SU-DHL-6 (cell line): ENCODE measurements at regions not wholly inside any gene's neighbourhood (a gene's known extent, or its start where the extent isn't known, plus 50 kb on each side); places are given as distances from the start of the nearest gene placed in this dataset.

Experiments used
- H2AFZ ChIP-seq: fragments of 200-600 bp; sonication (generic); 2 replicates; pipeline ENCODE4 v1.6.1; 2014; ENCODE audit warnings: low read depth, mild to moderate bottlenecking, moderate library complexity, mixed read lengths, antibody characterized with exemption, low read length; ENCODE audit not compliant: severe bottlenecking
- H3F3A ChIP-seq: fragments of 200-600 bp; shearing (Covaris generic); 2 replicates; pipeline ENCODE4 v1.6.0; 2016; ENCODE audit warnings: antibody characterized with exemption, mild to moderate bottlenecking; ENCODE audit not compliant: insufficient read depth
- H3K27ac ChIP-seq: fragments of 200-600 bp; sonication (generic); 2 replicates; pipeline ENCODE4 v1.5.1; 2016; ENCODE audit warnings: low read depth, mild to moderate bottlenecking, low read length, moderate library complexity, mixed read lengths
- H3K27me3 ChIP-seq: fragments of 200-600 bp; sonication (generic), shearing (Covaris generic); 2 replicates; pipeline ENCODE4 v1.6.0; 2014; ENCODE audit warnings: mild to moderate bottlenecking, low read length
- H3K36me3 ChIP-seq: fragments of 200-600 bp; sonication (generic); 2 replicates; pipeline ENCODE4 v1.6.1; 2014; ENCODE audit warnings: mild to moderate bottlenecking, low read length, mixed read lengths
- H3K4me2 ChIP-seq: fragments of 300-600, 200-600 bp; shearing (Covaris generic), sonication (generic); 2 replicates; pipeline ENCODE4 v1.6.0; 2014; ENCODE audit warnings: low read length, low read depth, mild to moderate bottlenecking; ENCODE audit not compliant: poor library complexity, severe bottlenecking
- H3K4me3 ChIP-seq: fragments of 200-600 bp; sonication (generic); 2 replicates; pipeline ENCODE4 v1.5.1; 2014; ENCODE audit warnings: antibody characterized with exemption, low read length, mild to moderate bottlenecking, mixed read lengths; ENCODE audit not compliant: insufficient read depth, poor library complexity, severe bottlenecking
- H3K79me2 ChIP-seq: fragments of 200-600 bp; sonication (generic); 2 replicates; pipeline ENCODE4 v1.6.1; 2014; ENCODE audit warnings: mild to moderate bottlenecking, low read length, moderate library complexity; ENCODE audit not compliant: insufficient read depth
- H3K9ac ChIP-seq: fragments of 200-600 bp; sonication (generic); 2 replicates; pipeline ENCODE4 v1.7.0; 2014; ENCODE audit warnings: mild to moderate bottlenecking, low read length
- H3K9me2 ChIP-seq: fragments of 200-600 bp; sonication (generic); replicated peaks from 2 replicates; pipeline ENCODE4 v1.6.1; 2014; ENCODE audit warnings: low read length; ENCODE audit not compliant: insufficient read depth
- H3K9me3 ChIP-seq: fragments of 200-600 bp; sonication (generic); 2 replicates; pipeline ENCODE4 v1.6.1; 2014; ENCODE audit warnings: low read length, mixed read lengths; ENCODE audit not compliant: insufficient read depth
- H4K20me1 ChIP-seq: fragments of 200-600 bp; sonication (generic); 2 replicates; pipeline ENCODE4 v1.6.1; 2014; ENCODE audit warnings: low read depth, mild to moderate bottlenecking, antibody characterized with exemption, low read length, moderate library complexity, mixed read lengths
- EZH2phosphoT487 ChIP-seq: fragments of 200-600 bp; sonication (generic), shearing (Covaris generic); conservative IDR thresholded peaks from 2 replicates; pipeline ENCODE4 v1.6.1; 2018; ENCODE audit warnings: mild to moderate bottlenecking, antibody characterized with exemption, low read length, moderate library complexity, mixed read lengths
- TF ChIP-seq, protein P1 (sequence below): fragments of 200-600 bp; sonication (generic); IDR thresholded peaks from one replicate; pipeline ENCODE4 v1.5.1; 2017; ENCODE audit warnings: antibody characterized with exemption, mild to moderate bottlenecking, low read length, moderate library complexity; ENCODE audit not compliant: insufficient read depth, poor library complexity, severe bottlenecking

GRCh38 chr9:121568343-121569265 lies 69.0 kb upstream of the GGTA1 start:
- TF ChIP-seq EZH2phosphoT487 = no peak
- Histone ChIP-seq H3K27ac (no peak overlapping the region), H3K36me3 (no peaks in the 10 kb centered on the region), H3K9ac (no peak overlapping the region), H3K27me3 (no peaks in the 10 kb centered on the region), H3F3A (no peaks in the 10 kb centered on the region), H3K9me3 (no peaks in the 10 kb centered on the region), H3K79me2 (no peaks in the 10 kb centered on the region), H4K20me1 (no peaks in the 10 kb centered on the region), H3K9me2 (no peaks in the 10 kb centered on the region), H2AFZ (no peak overlapping the region), H3K4me2 (no peak overlapping the region), H3K4me3 (no peak overlapping the region)

GRCh38 chr9:121569266-121569648 lies 69.6 kb upstream of the GGTA1 start:
- Histone ChIP-seq H3K9me3 (no peaks in the 10 kb centered on the region), H3K4me2 (no peak overlapping the region), H3K79me2 (no peaks in the 10 kb centered on the region), H3K27ac (no peak overlapping the region), H3K4me3 (no peak overlapping the region), H3K36me3 (no peaks in the 10 kb centered on the region), H2AFZ (no peak overlapping the region), H3F3A (no peaks in the 10 kb centered on the region), H3K9me2 (no peaks in the 10 kb centered on the region), H3K9ac (no peak overlapping the region), H4K20me1 (no peaks in the 10 kb centered on the region), H3K27me3 (no peaks in the 10 kb centered on the region)
- TF ChIP-seq, protein P1, sequence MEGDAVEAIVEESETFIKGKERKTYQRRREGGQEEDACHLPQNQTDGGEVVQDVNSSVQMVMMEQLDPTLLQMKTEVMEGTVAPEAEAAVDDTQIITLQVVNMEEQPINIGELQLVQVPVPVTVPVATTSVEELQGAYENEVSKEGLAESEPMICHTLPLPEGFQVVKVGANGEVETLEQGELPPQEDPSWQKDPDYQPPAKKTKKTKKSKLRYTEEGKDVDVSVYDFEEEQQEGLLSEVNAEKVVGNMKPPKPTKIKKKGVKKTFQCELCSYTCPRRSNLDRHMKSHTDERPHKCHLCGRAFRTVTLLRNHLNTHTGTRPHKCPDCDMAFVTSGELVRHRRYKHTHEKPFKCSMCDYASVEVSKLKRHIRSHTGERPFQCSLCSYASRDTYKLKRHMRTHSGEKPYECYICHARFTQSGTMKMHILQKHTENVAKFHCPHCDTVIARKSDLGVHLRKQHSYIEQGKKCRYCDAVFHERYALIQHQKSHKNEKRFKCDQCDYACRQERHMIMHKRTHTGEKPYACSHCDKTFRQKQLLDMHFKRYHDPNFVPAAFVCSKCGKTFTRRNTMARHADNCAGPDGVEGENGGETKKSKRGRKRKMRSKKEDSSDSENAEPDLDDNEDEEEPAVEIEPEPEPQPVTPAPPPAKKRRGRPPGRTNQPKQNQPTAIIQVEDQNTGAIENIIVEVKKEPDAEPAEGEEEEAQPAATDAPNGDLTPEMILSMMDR = no peak
- no peak for TF ChIP-seq EZH2phosphoT487

DNA sequence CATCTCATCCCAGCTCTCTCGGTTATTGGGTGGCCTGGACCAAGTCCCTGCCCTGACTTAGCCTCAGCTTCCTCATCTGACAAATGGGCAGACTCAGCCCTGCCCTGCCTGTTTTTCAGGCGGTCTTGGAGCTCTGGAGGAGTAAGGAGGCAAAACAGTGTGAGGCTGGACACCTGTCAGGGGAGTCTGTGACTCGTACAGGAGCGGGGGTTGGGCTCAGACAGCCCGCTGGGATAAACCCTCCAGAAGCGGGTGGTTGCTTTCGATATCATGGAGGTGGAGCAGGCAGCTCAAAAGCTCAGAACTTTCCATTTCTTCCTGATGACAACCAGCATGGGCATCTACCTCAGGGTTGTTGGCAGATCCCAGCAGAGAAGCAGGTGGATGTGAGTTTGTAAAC lies 72.9 kb upstream of the GGTA1 start:
- H4K20me1 ChIP-seq = no peaks in the 10 kb centered on the region
- no peak overlapping the region for H3K9ac ChIP-seq
- no peaks in the 10 kb centered on the region for H3K27me3 ChIP-seq
- TF ChIP-seq EZH2phosphoT487 = no peak
- TF ChIP-seq, protein P1 = no peak
- H3K79me2 ChIP-seq = no peaks in the 10 kb centered on the region
- no peaks in the 10 kb centered on the region for H3K36me3 ChIP-seq
- H3K4me2 ChIP-seq = no peak overlapping the region
- no peak overlapping the region for H2AFZ ChIP-seq
- no peak overlapping the region for H3K27ac ChIP-seq
- H3K9me3 ChIP-seq = no peaks in the 10 kb centered on the region
- no peaks in the 10 kb centered on the region for H3K9me2 ChIP-seq
- no peaks in the 10 kb centered on the region for H3F3A ChIP-seq
- no peak overlapping the region for H3K4me3 ChIP-seq

- H3K9me2 ChIP-seq = no peaks in the 10 kb centered on the region
- no peak overlapping the region for H3K9ac ChIP-seq
- no peaks in the 10 kb centered on the region for H3K27me3 ChIP-seq
- H3F3A ChIP-seq = no peaks in the 10 kb centered on the region
- no peak overlapping the region for H3K27ac ChIP-seq
- TF ChIP-seq, protein P1 = no peak
- no peak for TF ChIP-seq EZH2phosphoT487
- no peak overlapping the region for H3K4me2 ChIP-seq
- no peak overlapping the region for H2AFZ ChIP-seq
- no peaks in the 10 kb centered on the region for H3K36me3 ChIP-seq
- H3K4me3 ChIP-seq = no peak overlapping the region
- H3K9me3 ChIP-seq = no peaks in the 10 kb centered on the region
- no peaks in the 10 kb centered on the region for H3K79me2 ChIP-seq
- H4K20me1 ChIP-seq = no peaks in the 10 kb centered on the region
Observed at GRCh38 chr9:121573717-121574485, 74.3 kb upstream of the GGTA1 start.
